Loucy (cell line): ENCODE measurements at regions not wholly inside any gene's neighbourhood (a gene's known extent, or its start where the extent isn't known, plus 50 kb on each side); places are given as distances from the start of the nearest gene placed in this dataset.

Source experiments
- H2AFZ ChIP-seq: fragments of 200-600 bp; sonication (generic); 2 replicates; pipeline ENCODE4 v1.6.0; 2016; ENCODE audit warnings: antibody characterized with exemption, mild to moderate bottlenecking, low read length, moderate library complexity
- H3F3A ChIP-seq: fragments of 200-600 bp; 2 replicates; pipeline ENCODE4 v1.6.0; 2016; ENCODE audit warnings: antibody characterized with exemption, low read depth, mild to moderate bottlenecking
- H3K27me3 ChIP-seq: fragments of 200-600 bp; sonication (generic); 2 replicates; pipeline ENCODE4 v1.6.1; 2014; ENCODE audit warnings: low read length, mild to moderate bottlenecking; ENCODE audit not compliant: insufficient read depth, poor library complexity, severe bottlenecking
- H3K36me3 ChIP-seq: fragments of 200-600 bp; sonication (generic); 2 replicates; pipeline ENCODE4 v1.6.1; 2016; ENCODE audit warnings: low read length; ENCODE audit not compliant: insufficient read depth
- H3K4me1 ChIP-seq: fragments of 200-600 bp; sonication (generic); 2 replicates; pipeline ENCODE4 v1.5.1; 2014; ENCODE audit warnings: low read length, mild to moderate bottlenecking; ENCODE audit not compliant: insufficient read depth, poor library complexity, severe bottlenecking
- H3K4me2 ChIP-seq: fragments of 200-600 bp; sonication (generic); 2 replicates; pipeline ENCODE4 v1.6.0; 2014; ENCODE audit warnings: antibody characterized with exemption, low read length, low read depth, mild to moderate bottlenecking; ENCODE audit not compliant: poor library complexity, severe bottlenecking
- H3K4me3 ChIP-seq: fragments of 200-600 bp; sonication (generic); 2 replicates; pipeline ENCODE4 v1.5.1; 2014; ENCODE audit warnings: low read length, mild to moderate bottlenecking, mixed read lengths; ENCODE audit not compliant: poor library complexity, severe bottlenecking
- H3K79me2 ChIP-seq: fragments of 200-600 bp; sonication (generic); 2 replicates; pipeline ENCODE4 v1.6.1; 2014; ENCODE audit warnings: low read length; ENCODE audit not compliant: insufficient read depth
- H3K9ac ChIP-seq: fragments of 200-600 bp; sonication (generic); 2 replicates; pipeline ENCODE4 v1.6.0; 2014; ENCODE audit warnings: mild to moderate bottlenecking, low read depth, low read length, moderate library complexity; ENCODE audit not compliant: poor library complexity, severe bottlenecking
- H3K9me2 ChIP-seq: fragments of 200-600 bp; sonication (generic); replicated peaks from 2 replicates; pipeline ENCODE4 v1.6.1; 2016; ENCODE audit warnings: low read depth, low read length, mixed read lengths
- H3K9me3 ChIP-seq: fragments of 200-600 bp; sonication (generic); 2 replicates; pipeline ENCODE4 v1.6.1; 2014; ENCODE audit warnings: mild to moderate bottlenecking, antibody characterized with exemption, low read length, low read depth; ENCODE audit not compliant: insufficient read depth
- H4K20me1 ChIP-seq: fragments of 200-600 bp; sonication (generic); 2 replicates; pipeline ENCODE4 v1.6.0; 2014; ENCODE audit warnings: antibody characterized with exemption, low read length, mild to moderate bottlenecking; ENCODE audit not compliant: insufficient read depth, poor library complexity, severe bottlenecking
- EZH2phosphoT487 ChIP-seq: fragments of 200-600 bp; IDR thresholded peaks from 2 replicates; pipeline ENCODE4 v1.6.1; 2018; ENCODE audit warnings: antibody characterized with exemption, mild to moderate bottlenecking, moderate library complexity, borderline replicate concordance
- TF ChIP-seq, protein P1 (sequence below): fragments of 200-600 bp; sonication (generic); conservative IDR thresholded peaks from 2 replicates; pipeline ENCODE4 v1.5.1; 2014; ENCODE audit warnings: mild to moderate bottlenecking, antibody characterized with exemption, low read length

DNA sequence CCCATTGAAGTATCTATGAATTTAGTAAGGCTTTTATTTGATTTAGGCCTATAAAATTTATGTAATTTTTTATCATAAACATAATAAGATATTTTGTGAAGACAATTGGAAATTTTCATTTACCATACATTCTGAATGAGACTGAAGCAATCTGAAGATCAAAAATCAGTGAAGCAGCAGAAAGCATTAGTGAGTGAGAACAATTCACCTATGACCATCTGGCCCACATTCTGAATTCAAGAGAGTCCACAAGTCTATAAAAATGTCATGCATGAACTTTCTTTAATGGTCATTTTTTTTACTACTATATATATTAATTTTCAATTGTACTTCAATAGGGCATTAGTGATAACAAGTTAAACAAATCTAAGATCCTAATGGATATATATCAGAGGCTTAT is 1026.6 kb upstream of the MAP3K7 start:
- Histone ChIP-seq H3K4me3 (no peak overlapping the region), H4K20me1 (no peaks in the 10 kb centered on the region), H3K9me3 (no peaks in the 10 kb centered on the region), H2AFZ (no peak overlapping the region), H3K4me1 (no peaks in the 10 kb centered on the region), H3K9ac (no peak overlapping the region), H3F3A (no peaks in the 10 kb centered on the region), H3K27me3 (no peaks in the 10 kb centered on the region), H3K36me3 (no peaks in the 10 kb centered on the region), H3K9me2 (no peaks in the 10 kb centered on the region), H3K4me2 (no peak overlapping the region), H3K79me2 (no peaks in the 10 kb centered on the region)
- no peak for TF ChIP-seq EZH2phosphoT487
- TF ChIP-seq, protein P1, sequence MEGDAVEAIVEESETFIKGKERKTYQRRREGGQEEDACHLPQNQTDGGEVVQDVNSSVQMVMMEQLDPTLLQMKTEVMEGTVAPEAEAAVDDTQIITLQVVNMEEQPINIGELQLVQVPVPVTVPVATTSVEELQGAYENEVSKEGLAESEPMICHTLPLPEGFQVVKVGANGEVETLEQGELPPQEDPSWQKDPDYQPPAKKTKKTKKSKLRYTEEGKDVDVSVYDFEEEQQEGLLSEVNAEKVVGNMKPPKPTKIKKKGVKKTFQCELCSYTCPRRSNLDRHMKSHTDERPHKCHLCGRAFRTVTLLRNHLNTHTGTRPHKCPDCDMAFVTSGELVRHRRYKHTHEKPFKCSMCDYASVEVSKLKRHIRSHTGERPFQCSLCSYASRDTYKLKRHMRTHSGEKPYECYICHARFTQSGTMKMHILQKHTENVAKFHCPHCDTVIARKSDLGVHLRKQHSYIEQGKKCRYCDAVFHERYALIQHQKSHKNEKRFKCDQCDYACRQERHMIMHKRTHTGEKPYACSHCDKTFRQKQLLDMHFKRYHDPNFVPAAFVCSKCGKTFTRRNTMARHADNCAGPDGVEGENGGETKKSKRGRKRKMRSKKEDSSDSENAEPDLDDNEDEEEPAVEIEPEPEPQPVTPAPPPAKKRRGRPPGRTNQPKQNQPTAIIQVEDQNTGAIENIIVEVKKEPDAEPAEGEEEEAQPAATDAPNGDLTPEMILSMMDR = no peak

GRCh38 chr6:91611190-91611589 is 1024.3 kb upstream of the MAP3K7 start:
- no peaks in the 10 kb centered on the region for H3K27me3 ChIP-seq
- H4K20me1 ChIP-seq = no peaks in the 10 kb centered on the region
- H3K36me3 ChIP-seq = no peaks in the 10 kb centered on the region
- TF ChIP-seq, protein P1 = no peak
- no peak for TF ChIP-seq EZH2phosphoT487
- H3K4me1 ChIP-seq = no peaks in the 10 kb centered on the region
- no peak overlapping the region for H3K4me2 ChIP-seq
- H3K79me2 ChIP-seq = no peaks in the 10 kb centered on the region
- no peak overlapping the region for H2AFZ ChIP-seq
- no peak overlapping the region for H3K9ac ChIP-seq
- H3K9me3 ChIP-seq = no peaks in the 10 kb centered on the region
- H3K9me2 ChIP-seq = no peaks in the 10 kb centered on the region
- no peak overlapping the region for H3K4me3 ChIP-seq
- no peaks in the 10 kb centered on the region for H3F3A ChIP-seq

- Histone ChIP-seq H2AFZ (no peak overlapping the region), H3K4me3 (no peak overlapping the region), H3F3A (no peaks in the 10 kb centered on the region), H4K20me1 (no peaks in the 10 kb centered on the region), H3K9me2 (no peaks in the 10 kb centered on the region), H3K9ac (no peak overlapping the region), H3K4me2 (no peak overlapping the region), H3K9me3 (no peaks in the 10 kb centered on the region), H3K4me1 (no peaks in the 10 kb centered on the region), H3K27me3 (no peaks in the 10 kb centered on the region), H3K36me3 (no peaks in the 10 kb centered on the region), H3K79me2 (no peaks in the 10 kb centered on the region)
- no peak for TF ChIP-seq EZH2phosphoT487
- TF ChIP-seq, protein P1 = no peak
Observed at GRCh38 chr6:91608428-91608827, 1021.6 kb upstream of the MAP3K7 start.
